ENCODE measurements at regions not wholly inside any gene's neighbourhood (a gene's known extent, or its start where the extent isn't known, plus 50 kb on each side); places are given as distances from the start of the nearest gene placed in this dataset.
A peak's percentile ranks its signal among the peaks of the same experiment; 100 is the strongest.

GRCh38 chr15:58329781-58330671 lies 101.8 kb upstream of the LIPC start:
- intact Hi-C loops (cut with DNase I; ENCODE audit: low total_unique reads), result no loop called here
- no peak for TF ChIP-seq CTCF (IDR thresholded peaks at IDR 0.05)
- no peak for DNase-seq (ENCODE audit: low spot score in 2 of 2)
- H3K4me3 ChIP-seq (ENCODE audit: low read depth, poor library complexity, severe bottlenecking), result no peak overlapping the region
- 52 to 54% methylated on average over 13 of the region's 13 CpGs for WGBS, 2 donors

DNA sequence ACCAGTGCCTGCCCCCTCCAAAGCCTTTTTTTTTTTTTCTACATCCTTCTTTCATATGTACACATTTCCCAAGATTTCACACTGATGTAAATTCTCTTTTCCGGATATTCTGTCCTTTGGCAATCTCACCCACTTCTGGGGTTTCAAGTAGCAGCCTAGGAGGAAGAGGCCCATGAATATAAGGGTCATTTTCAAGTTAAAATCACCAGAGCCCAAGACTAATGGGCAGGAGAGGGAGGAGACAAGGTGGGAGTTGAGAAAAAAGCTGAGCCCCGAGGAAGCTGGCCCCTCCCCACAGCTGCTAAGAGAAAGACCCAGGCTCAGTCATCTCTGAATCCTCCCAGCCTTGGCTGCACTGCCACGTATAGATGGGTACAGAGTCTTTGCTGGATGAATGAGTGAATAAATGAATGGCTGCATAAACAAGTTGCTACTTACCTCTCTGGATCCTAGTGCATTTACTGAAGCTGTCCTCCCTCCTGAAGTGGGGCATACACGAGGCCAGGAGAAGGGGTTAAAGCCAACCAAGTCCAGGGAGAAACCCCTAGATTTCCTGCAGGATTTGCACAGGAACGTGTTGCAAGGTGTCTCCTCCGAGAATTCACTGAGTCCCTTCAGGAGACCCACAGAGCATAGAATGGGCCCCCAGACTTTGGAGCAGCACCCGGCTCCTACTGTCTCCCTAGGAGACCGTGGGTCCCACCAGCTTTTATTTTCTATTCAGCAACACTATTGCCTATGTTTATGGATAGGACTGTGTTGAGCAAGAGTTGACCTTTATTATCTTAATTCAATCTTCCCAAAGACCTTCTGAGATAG lies 100.8 kb upstream of the LIPC start:
- DNase-seq (ENCODE audit: low spot score in 2 of 2), result no peak
- intact Hi-C loops (cut with DNase I; ENCODE audit: low total_unique reads), result no loop called here
- H3K4me3 ChIP-seq (ENCODE audit: low read depth, poor library complexity, severe bottlenecking), result no peak overlapping the region
- WGBS, 2 donors, result 54% methylated on average over 8 of the region's 8 CpGs
- TF ChIP-seq CTCF (IDR thresholded peaks at IDR 0.05) (no peak), POLR2A (IDR thresholded peaks at IDR 0.05) (no peak)

GRCh38 chr15:58331560-58331912 lies 100.3 kb upstream of the LIPC start:
- intact Hi-C loops (cut with DNase I; ENCODE audit: low total_unique reads), result no loop called here

DNA sequence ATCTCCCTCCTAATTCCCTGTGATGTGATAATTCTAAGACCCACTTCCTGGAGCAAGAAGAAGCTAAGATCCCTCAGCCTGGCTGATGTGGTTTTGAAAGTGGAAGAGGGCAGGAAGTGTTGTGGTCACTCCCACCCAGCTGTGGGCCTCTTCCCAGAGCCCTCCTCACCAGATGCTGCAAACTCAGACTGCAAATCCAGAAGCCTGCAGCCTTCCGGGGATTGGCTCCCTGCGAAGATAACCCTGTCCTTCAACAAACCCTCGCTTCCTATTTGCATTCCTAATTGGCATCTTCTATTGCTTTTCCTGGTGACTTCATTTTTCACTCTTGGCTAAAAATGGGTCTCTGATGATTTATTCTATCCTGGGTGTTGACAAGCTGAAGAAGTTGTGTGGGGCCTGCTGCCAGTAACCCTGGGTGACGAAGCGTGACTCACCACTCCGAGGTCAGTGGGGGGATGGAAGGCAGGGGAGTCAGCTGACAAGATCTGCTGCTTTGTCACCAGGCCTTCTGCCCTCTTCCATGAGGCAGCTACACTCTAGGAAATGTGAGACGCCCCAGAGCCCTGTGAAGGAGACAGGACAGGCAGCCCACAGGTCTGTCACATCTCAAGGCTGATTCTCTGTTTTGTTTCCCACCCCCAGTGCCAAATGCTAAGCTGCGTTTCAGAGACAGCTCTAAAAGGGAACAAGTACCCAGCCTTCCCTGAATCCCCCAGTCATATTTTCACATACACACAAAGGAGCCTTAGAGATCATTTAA lies 99.7 kb upstream of the LIPC start:
- WGBS, 2 donors, result 3 to 4% methylated on average over 8 of the region's 8 CpGs
- intact Hi-C loops (cut with DNase I; ENCODE audit: low total_unique reads), result no loop called here
- peak; percentile 95 to 98 for DNase-seq (ENCODE audit: low spot score in 2 of 2)
- H3K4me3 ChIP-seq (ENCODE audit: low read depth, poor library complexity, severe bottlenecking), result no peak overlapping the region
- no peak for TF ChIP-seq CTCF (IDR thresholded peaks at IDR 0.05)
- TF ChIP-seq POLR2A (IDR thresholded peaks at IDR 0.05), result no peak

More at GRCh38 chr15:58331560-58331912, 100.3 kb upstream of the LIPC start:
- H3K4me3 ChIP-seq (ENCODE audit: low read depth, poor library complexity, severe bottlenecking), result no peak overlapping the region
- 33 to 36% methylated on average over 2 of the region's 2 CpGs for WGBS, 2 donors
- DNase-seq (ENCODE audit: low spot score in 2 of 2), result no peak
- no peak for TF ChIP-seq CTCF (IDR thresholded peaks at IDR 0.05)
- TF ChIP-seq POLR2A (IDR thresholded peaks at IDR 0.05), result no peak

GRCh38 chr15:58332676-58333400 lies 99.0 kb upstream of the LIPC start:
- no peak overlapping the region for H3K4me3 ChIP-seq (ENCODE audit: low read depth, poor library complexity, severe bottlenecking)
- DNase-seq (ENCODE audit: low spot score in 2 of 2), result no peak
- intact Hi-C loops (cut with DNase I; ENCODE audit: low total_unique reads), result no loop called here
- TF ChIP-seq POLR2A (IDR thresholded peaks at IDR 0.05) (no peak), CTCF (IDR thresholded peaks at IDR 0.05) (no peak)
